ENCODE measurements at regions not wholly inside any gene's neighbourhood (a gene's known extent, or its start where the extent isn't known, plus 50 kb on each side); places are given as distances from the start of the nearest gene placed in this dataset.

GRCh38 chr5:101687349-101687985 lies 608.6 kb downstream of the SLCO4C1 start:
- no peak for TF ChIP-seq POLR2AphosphoS5 (IDR thresholded peaks at IDR 0.05; ENCODE audit: insufficient read depth, low read depth, low read length)
- TF ChIP-seq, protein P1, sequence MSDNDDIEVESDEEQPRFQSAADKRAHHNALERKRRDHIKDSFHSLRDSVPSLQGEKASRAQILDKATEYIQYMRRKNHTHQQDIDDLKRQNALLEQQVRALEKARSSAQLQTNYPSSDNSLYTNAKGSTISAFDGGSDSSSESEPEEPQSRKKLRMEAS (IDR thresholded peaks at IDR 0.05; ENCODE audit: insufficient read depth, insufficient read length) = no peak
- TF ChIP-seq FOS (IDR thresholded peaks at IDR 0.05; ENCODE audit: borderline replicate concordance, insufficient read depth, low read length) = no peak
- no peak for TF ChIP-seq JUN (IDR thresholded peaks at IDR 0.05; ENCODE audit: borderline replicate concordance, insufficient read depth, insufficient read length, low read depth)
- no peak for TF ChIP-seq POLR2A (IDR thresholded peaks at IDR 0.05; ENCODE audit: low read depth, low read length)
- TF ChIP-seq, protein P2, sequence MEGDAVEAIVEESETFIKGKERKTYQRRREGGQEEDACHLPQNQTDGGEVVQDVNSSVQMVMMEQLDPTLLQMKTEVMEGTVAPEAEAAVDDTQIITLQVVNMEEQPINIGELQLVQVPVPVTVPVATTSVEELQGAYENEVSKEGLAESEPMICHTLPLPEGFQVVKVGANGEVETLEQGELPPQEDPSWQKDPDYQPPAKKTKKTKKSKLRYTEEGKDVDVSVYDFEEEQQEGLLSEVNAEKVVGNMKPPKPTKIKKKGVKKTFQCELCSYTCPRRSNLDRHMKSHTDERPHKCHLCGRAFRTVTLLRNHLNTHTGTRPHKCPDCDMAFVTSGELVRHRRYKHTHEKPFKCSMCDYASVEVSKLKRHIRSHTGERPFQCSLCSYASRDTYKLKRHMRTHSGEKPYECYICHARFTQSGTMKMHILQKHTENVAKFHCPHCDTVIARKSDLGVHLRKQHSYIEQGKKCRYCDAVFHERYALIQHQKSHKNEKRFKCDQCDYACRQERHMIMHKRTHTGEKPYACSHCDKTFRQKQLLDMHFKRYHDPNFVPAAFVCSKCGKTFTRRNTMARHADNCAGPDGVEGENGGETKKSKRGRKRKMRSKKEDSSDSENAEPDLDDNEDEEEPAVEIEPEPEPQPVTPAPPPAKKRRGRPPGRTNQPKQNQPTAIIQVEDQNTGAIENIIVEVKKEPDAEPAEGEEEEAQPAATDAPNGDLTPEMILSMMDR (IDR thresholded peaks at IDR 0.05; ENCODE audit: extremely low read depth in 1 of 2, insufficient read depth in 1 of 2, low read depth in 1 of 2, low read length in 2 of 2) = no peak
- TF ChIP-seq GATA2 (IDR thresholded peaks at IDR 0.05; ENCODE audit: insufficient read depth, insufficient read length, low read depth, low read length) = no peak
- no peak for TF ChIP-seq MYC (IDR thresholded peaks at IDR 0.05; ENCODE audit: low read depth, low read length)
- no peak for TF ChIP-seq EZH2 (IDR thresholded peaks at IDR 0.05; ENCODE audit: borderline replicate concordance, low read depth, low read length, severe bottlenecking)
- intact Hi-C loops (cut with micrococcal nuclease) = no loop called here

More at GRCh38 chr5:101687349-101687985, 608.6 kb downstream of the SLCO4C1 start:
- POLR2A ChIA-PET = no interaction called here
- H3K36me3 ChIP-seq (ENCODE audit: control insufficient read depth in 2 of 2, extremely low read depth in 1 of 2, insufficient read depth in 2 of 2, low read length in 2 of 2) = no peaks in the 10 kb centered on the region
- no peaks in the 10 kb centered on the region for H3K27me3 ChIP-seq (ENCODE audit: control insufficient read depth in 2 of 2, insufficient read depth in 2 of 2, low read length in 2 of 2)
- DNase-seq (ENCODE audit: low read depth, low spot score) = no peak
- CTCF ChIA-PET = interaction anchor here (2.5 kb wide), 1 partner anchor 9 kb away, joined by 18 read pairs; no protein-coding TSS in a partner anchor
- H3K4me3 ChIP-seq (replicated peaks in 1 of 3; ENCODE audit: insufficient read depth in 1 of 3, low read depth in 1 of 3, low read length in 3 of 3) = no peak overlapping the region
- no peak overlapping the region for H3K9ac ChIP-seq (replicated peaks; ENCODE audit: extremely low read depth, insufficient read depth, low read length)
- H4K20me1 ChIP-seq (replicated peaks; ENCODE audit: control insufficient read depth, extremely low read depth, insufficient read depth, low read length) = no peaks in the 10 kb centered on the region
- BruUV-seq (replicated peaks) = no TSS peak
- H3K4me1 ChIP-seq (ENCODE audit: control insufficient read depth, extremely low read depth, insufficient read depth, low read length) = no peaks in the 10 kb centered on the region
- H2AFZ ChIP-seq (ENCODE audit: low read depth, low read length) = no peak overlapping the region
- H3K27ac ChIP-seq (ENCODE audit: insufficient read depth, low read depth, low read length) = no peak overlapping the region
- no peak overlapping the region for H3K4me2 ChIP-seq (ENCODE audit: insufficient read depth, low read length)
- no peak for FAIRE-seq
- no peaks in the 10 kb centered on the region for H3K9me3 ChIP-seq (replicated peaks; ENCODE audit: control insufficient read depth, insufficient read depth, low read length)
- no peaks in the 10 kb centered on the region for H3K9me1 ChIP-seq (replicated peaks; ENCODE audit: control insufficient read depth, extremely low read depth, insufficient read depth, low read length)
- dilution Hi-C loops (cut with MboI; ENCODE audit: extremely low pct_ligation_motif_present, low sequenced_read_pairs) = no loop called here
- H3K79me2 ChIP-seq (ENCODE audit: control insufficient read depth, insufficient read depth, low read length) = no peaks in the 10 kb centered on the region
